ENCODE measurements at regions not wholly inside any gene's neighbourhood (a gene's known extent, or its start where the extent isn't known, plus 50 kb on each side); places are given as distances from the start of the nearest gene placed in this dataset.

DNA sequence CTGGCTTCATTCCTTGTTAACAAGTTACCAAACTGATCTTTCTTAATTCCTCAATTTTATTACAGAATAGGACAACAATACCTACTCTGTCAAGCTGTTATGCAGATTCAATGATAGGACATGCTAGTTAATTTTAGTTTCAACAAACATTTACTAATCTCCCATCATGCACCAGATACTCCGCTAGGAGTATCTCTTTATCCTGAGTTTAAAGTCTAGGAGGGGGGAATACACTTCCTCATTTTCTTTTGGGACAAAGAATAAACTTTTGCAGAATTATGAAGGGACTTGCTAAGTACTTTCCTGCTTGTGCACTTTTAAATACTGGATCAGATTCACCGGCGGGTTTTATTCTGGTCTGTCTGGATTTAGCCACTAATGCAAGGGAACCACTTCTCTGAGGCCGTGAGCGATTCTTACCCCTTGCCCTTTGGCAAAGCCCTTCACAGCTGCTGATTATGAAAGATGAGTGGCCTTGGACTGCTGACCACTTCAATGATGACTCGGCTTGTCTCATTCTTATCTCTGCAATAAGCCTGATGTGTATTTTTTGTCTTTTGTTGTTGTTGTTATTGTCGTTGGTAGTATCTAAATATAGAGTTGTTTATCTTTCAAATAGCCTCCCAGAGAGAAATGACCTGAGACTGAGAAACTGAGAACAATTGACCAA is 73.9 kb downstream of the RMI1 start:
- FAIRE-seq (no peak), DNase-seq (no peak)
- peak overlapping the region in 1 of 3 donors; percentile 14 for H3K4me3 ChIP-seq (ENCODE audit: low read length in 3 of 3)
- no peaks in the 10 kb centered on the region for H3K9me3 ChIP-seq (ENCODE audit: control insufficient read depth in 2 of 3, insufficient read depth in 1 of 3, low read length in 3 of 3)
- no peaks in the 10 kb centered on the region for H3K27me3 ChIP-seq (ENCODE audit: control insufficient read depth, insufficient read depth, low read length)
- no peak overlapping the region for H3K9ac ChIP-seq (ENCODE audit: low read length in 3 of 3)
- intact Hi-C loops (cut with DNase I): no loop called here
- H3K27ac ChIP-seq (ENCODE audit: low read depth in 2 of 2, low read length in 2 of 2): no peak overlapping the region
- no peaks in the 10 kb centered on the region for H3K4me1 ChIP-seq (ENCODE audit: control insufficient read depth in 2 of 3, insufficient read depth in 2 of 3, low read depth in 1 of 3, low read length in 3 of 3)
- H3K36me3 ChIP-seq (ENCODE audit: control insufficient read depth in 2 of 3, insufficient read depth in 3 of 3, low read length in 3 of 3): no peaks in the 10 kb centered on the region
- TF ChIP-seq, protein P1, sequence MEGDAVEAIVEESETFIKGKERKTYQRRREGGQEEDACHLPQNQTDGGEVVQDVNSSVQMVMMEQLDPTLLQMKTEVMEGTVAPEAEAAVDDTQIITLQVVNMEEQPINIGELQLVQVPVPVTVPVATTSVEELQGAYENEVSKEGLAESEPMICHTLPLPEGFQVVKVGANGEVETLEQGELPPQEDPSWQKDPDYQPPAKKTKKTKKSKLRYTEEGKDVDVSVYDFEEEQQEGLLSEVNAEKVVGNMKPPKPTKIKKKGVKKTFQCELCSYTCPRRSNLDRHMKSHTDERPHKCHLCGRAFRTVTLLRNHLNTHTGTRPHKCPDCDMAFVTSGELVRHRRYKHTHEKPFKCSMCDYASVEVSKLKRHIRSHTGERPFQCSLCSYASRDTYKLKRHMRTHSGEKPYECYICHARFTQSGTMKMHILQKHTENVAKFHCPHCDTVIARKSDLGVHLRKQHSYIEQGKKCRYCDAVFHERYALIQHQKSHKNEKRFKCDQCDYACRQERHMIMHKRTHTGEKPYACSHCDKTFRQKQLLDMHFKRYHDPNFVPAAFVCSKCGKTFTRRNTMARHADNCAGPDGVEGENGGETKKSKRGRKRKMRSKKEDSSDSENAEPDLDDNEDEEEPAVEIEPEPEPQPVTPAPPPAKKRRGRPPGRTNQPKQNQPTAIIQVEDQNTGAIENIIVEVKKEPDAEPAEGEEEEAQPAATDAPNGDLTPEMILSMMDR (IDR thresholded peaks at IDR 0.05; ENCODE audit: borderline replicate concordance, extremely low read depth, insufficient read depth): no peak

DNA sequence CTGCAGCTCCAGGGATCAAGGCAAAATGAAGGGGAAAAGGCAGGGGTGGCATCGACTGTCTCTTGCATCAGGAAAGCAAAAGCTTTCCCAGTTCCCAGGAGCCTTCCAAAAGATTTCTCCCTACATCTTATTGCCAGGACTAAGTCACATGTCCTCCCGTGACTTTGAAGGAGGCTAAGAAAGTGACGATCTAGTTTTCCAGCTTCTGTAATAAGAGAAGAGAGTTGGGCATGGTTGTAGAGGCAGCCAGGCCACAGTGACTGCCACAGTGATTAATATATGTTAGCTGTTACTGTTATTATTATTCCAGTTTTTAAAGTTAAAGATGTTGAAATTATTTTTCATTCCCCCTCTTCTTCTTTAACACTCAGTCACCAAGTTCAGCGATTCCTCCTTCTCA is 77.1 kb downstream of the RMI1 start:
- no peak for FAIRE-seq
- no peak overlapping the region for H3K4me3 ChIP-seq (ENCODE audit: low read length in 3 of 3)
- no peaks in the 10 kb centered on the region for H3K36me3 ChIP-seq (ENCODE audit: control insufficient read depth in 2 of 3, insufficient read depth in 3 of 3, low read length in 3 of 3)
- TF ChIP-seq, protein P1 (IDR thresholded peaks at IDR 0.05; ENCODE audit: borderline replicate concordance, extremely low read depth, insufficient read depth): no peak
- no peaks in the 10 kb centered on the region for H3K27me3 ChIP-seq (ENCODE audit: control insufficient read depth, insufficient read depth, low read length)
- no peaks in the 10 kb centered on the region for H3K9me3 ChIP-seq (ENCODE audit: control insufficient read depth in 2 of 3, insufficient read depth in 1 of 3, low read length in 3 of 3)
- no peak overlapping the region for H3K27ac ChIP-seq (ENCODE audit: low read depth in 2 of 2, low read length in 2 of 2)
- no peak overlapping the region for H3K9ac ChIP-seq (ENCODE audit: low read length in 3 of 3)
- intact Hi-C loops (cut with DNase I): no loop called here
- H3K4me1 ChIP-seq (ENCODE audit: control insufficient read depth in 2 of 3, insufficient read depth in 2 of 3, low read depth in 1 of 3, low read length in 3 of 3): no peaks in the 10 kb centered on the region
- no peak for DNase-seq

DNA sequence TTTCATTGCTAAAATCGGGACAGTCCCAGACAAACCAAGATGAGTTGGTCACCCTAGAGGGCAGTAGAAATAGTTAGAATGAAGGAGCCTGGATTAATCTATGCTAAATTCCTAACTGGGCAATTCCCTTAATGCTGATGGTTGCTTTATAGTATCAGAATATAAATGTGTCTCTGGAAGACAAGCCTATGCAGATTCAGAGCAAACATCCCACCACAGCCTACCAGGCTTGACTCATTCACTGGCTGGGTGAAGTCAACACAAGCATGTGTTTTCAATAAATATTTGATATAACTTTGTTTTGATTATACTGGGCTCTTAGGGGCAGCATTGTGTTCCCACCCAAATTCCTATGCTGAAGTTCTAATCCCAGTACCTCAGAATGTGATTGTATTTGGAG is 79.3 kb downstream of the RMI1 start:
- Histone ChIP-seq H3K27ac (ENCODE audit: low read depth in 2 of 2, low read length in 2 of 2) (no peak overlapping the region), H3K4me1 (ENCODE audit: control insufficient read depth in 2 of 3, insufficient read depth in 2 of 3, low read depth in 1 of 3, low read length in 3 of 3) (no peaks in the 10 kb centered on the region), H3K36me3 (ENCODE audit: control insufficient read depth in 2 of 3, insufficient read depth in 3 of 3, low read length in 3 of 3) (no peaks in the 10 kb centered on the region), H3K9me3 (ENCODE audit: control insufficient read depth in 2 of 3, insufficient read depth in 1 of 3, low read length in 3 of 3) (no peaks in the 10 kb centered on the region), H3K27me3 (ENCODE audit: control insufficient read depth, insufficient read depth, low read length) (no peaks in the 10 kb centered on the region), H3K4me3 (ENCODE audit: low read length in 3 of 3) (no peak overlapping the region), H3K9ac (ENCODE audit: low read length in 3 of 3) (no peak overlapping the region)
- intact Hi-C loops (cut with DNase I): no loop called here
- no peak for FAIRE-seq
- TF ChIP-seq, protein P1 (IDR thresholded peaks at IDR 0.05; ENCODE audit: borderline replicate concordance, extremely low read depth, insufficient read depth): no peak
- no peak for DNase-seq

Data from kidney (tissue), 13 donors.